ENCODE measurements at regions not wholly inside any gene's neighbourhood (a gene's known extent, or its start where the extent isn't known, plus 50 kb on each side); places are given as distances from the start of the nearest gene placed in this dataset. TPM values are rescaled to one million over a fixed set of nuclear protein-coding genes. Genes with fewer than 3 reads are reported as not detected.

GRCh38 chr12:128205758-128206157, 61.2 kb upstream of the TMEM132C start:
- Histone ChIP-seq H3K9me3 (ENCODE audit: low read depth, low read length) (peaks cover 7% of the 10 kb centered on the region), H3K27ac (ENCODE audit: low read depth, low read length) (no peak overlapping the region), H3K79me2 (ENCODE audit: insufficient read depth, low read length) (no peaks in the 10 kb centered on the region), H3K36me3 (ENCODE audit: insufficient read depth, low read length) (no peaks in the 10 kb centered on the region), H3K4me2 (ENCODE audit: insufficient read depth, low read length) (no peak overlapping the region), H3K27me3 (ENCODE audit: insufficient read depth, low read length) (no peaks in the 10 kb centered on the region), H2AFZ (ENCODE audit: low read length) (no peak overlapping the region), H3K4me3 (ENCODE audit: insufficient read depth, low read length) (no peak overlapping the region), H3K4me1 (ENCODE audit: insufficient read depth, low read length) (no peaks in the 10 kb centered on the region), H4K20me1 (ENCODE audit: insufficient read depth, low read length) (no peaks in the 10 kb centered on the region)
- no peak for DNase-seq (ENCODE audit: insufficient read length, low spot score, missing footprints)
- no peak for TF ChIP-seq CTCF (IDR thresholded peaks at IDR 0.05; ENCODE audit: extremely low read depth, low read depth, low read length)

Small RNA genes lying in the stretch of these regions (small RNA-seq; reads per million reads assigned to genes)
- gene AC006065.2 (not detected), gene AC073913.2 (not detected), gene HSPE1P20 (not detected), gene RF00019 (not detected), gene RNU1-104P (0.22 reads per million)
